Activated naive CD8-positive, alpha-beta T cell treated with anti-CD3 and anti-CD28 coated beads, Interleukin-2, amount 50 U/mL, for 16 hours (primary cell): ENCODE measurements at regions not wholly inside any gene's neighbourhood (a gene's known extent, or its start where the extent isn't known, plus 50 kb on each side); places are given as distances from the start of the nearest gene placed in this dataset.

ENCODE experiments used
- DNase-seq: peaks from one replicate; pipeline ENCODE4 v3.0.0-alpha.2; 2020; ENCODE audit warnings: low read depth, low spot score

- no peak for DNase-seq
These were observed 128.8 kb upstream of the TRIB2 start for GRCh38 chr2:12587729-12588522.

GRCh38 chr2:12588986-12589385 is 127.8 kb upstream of the TRIB2 start:
- no peak for DNase-seq

DNA sequence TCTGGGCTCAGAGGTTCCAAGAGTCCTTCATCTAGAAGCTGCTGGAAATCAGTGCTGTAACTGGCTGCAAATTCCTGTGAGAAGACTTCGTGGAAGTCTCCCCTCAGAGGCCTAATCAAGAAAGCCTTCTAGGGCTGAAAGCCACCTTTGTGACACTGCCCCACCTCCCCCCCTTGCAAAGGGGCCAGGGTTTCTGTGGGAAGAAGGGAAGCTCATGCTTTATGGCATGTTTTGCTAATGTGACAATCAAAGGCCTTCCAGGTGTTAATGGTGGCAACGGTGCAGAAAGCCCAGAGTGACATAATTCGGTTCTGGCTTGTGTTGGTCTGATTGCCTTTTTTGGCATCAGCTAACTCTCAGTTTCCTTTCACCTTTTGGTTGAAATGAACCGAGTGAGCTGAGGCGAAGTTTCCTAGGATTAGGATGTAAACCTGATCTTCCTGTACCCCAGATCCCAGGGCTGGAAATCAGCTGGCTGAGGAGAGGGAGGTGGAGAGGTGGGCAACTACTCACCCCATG is 126.9 kb upstream of the TRIB2 start:
- no peak for DNase-seq

- no peak for DNase-seq
These were observed 124.4 kb upstream of the TRIB2 start for GRCh38 chr2:12592296-12592695.

GRCh38 chr2:12594590-12594989 is 122.1 kb upstream of the TRIB2 start:
- DNase-seq: no peak

DNA sequence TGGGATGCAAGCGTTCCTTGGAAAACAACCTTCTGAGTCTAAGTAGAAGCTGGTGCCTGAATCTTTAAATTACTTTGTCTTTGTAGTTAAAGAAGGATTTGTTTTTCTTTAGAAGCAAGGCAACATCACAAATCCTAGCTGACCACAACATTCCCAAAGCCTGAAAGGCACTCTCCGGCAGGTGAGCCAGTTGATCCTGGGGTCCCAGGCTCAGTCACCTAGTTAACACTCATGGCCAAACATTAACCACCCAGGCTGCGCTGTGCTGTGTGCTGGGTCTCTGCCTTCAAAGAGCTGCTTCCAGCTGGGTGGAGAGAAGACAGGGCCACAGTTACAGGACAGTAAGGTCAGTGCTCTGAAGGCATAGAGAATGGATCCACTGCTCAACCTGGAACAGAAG is 120.0 kb upstream of the TRIB2 start:
- no peak for DNase-seq

DNA sequence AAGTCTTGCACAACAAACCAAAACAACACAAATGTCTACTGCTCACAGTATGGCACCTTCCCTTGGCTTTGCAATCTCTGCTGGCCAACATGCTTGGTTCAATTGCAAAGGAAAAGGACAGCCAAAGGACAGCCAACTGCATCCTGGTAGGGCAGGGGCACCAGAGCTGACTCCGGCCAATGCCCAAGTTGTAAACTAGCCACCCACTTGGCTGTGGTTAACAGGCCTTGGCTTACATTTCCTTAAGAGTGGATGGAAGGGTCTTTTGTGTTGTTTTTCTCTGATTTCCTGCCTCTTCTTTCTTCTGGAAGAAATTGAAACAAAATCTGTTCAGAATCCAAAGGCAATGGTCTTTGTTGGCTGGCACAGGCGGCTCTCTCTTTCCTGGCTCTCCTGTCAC is 119.1 kb upstream of the TRIB2 start:
- DNase-seq: no peak

DNA sequence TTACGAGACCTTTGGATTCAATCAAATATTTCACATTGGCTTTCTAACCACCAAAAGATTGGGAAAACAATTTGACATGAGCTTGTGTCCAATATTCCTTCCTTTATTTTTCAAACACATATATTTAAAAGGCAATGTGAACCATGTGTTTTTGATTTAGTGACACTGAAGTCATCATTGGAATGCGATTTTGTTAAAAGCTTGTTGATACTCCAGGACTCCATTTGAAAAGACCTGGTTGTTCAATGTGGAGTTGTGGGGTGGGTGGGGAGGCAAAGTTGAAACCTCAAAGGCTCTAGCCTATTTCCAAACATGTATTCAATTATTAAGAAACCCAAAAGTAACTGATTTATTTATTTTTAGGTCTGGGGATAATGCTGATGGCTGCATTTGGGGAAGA is 114.1 kb upstream of the TRIB2 start:
- no peak for DNase-seq

GRCh38 chr2:12603781-12604295 is 112.9 kb upstream of the TRIB2 start:
- DNase-seq: no peak

GRCh38 chr2:12604341-12604740 is 112.4 kb upstream of the TRIB2 start:
- no peak for DNase-seq

DNA sequence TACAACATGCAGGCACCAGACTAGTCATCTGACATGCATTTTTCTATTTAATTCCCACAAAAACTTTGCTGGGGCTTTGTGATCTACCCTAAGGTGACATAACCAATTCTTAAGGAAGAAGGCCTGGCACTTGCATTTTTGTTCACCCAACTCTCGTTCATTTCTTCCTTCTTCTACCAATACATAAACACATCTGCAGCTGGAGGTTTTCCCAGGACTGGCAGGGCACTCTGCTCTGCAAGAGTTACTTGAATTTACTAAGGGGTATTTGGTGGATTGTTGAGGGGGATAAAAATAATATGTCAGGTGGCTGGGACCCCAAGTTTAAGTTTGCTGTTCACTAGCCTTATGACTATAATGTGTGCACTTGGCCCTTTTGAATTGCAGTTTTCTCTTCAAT is 111.4 kb upstream of the TRIB2 start:
- no peak for DNase-seq

- DNase-seq: no peak
These were observed 110.8 kb upstream of the TRIB2 start for GRCh38 chr2:12605936-12606335.

GRCh38 chr2:12606472-12607000 is 110.2 kb upstream of the TRIB2 start:
- DNase-seq: no peak

DNA sequence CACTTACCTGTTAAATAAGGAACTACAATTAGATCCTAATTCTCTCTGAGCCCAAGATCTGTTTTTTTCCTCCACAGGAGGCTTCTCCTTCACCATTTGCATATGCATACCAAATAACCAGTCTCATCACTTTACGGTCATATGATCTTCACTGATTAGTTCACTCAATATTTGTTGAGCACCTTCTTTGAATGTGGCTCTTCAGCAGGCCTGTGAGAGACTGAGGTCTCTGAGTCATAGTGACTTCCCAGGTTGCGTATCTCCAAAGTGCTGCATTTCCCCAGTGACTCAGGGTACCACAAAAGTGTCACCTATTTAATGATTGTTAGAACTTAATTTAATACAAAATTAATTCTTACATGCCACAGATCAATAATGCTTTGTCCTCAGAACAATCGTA is 108.8 kb upstream of the TRIB2 start:
- DNase-seq: no peak

DNA sequence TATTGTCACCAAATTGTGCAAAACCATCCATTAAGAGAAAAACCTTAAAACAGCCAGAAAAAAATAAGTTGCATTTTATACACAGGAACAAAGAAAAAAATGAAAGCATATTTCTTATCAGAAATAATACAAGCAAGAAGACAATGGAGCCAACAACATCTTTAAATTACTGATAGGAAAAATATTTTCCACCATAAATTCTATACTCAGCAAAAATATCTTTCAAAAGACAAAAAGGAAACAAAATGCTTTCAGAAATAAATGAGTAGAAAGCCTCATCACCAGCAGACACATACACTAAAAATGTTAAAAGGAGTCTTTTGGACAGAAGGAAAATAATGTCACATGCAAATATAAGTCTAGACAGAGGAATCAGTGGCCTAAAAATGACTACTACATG is 106.4 kb upstream of the TRIB2 start:
- no peak for DNase-seq

- DNase-seq: no peak
These were observed 104.6 kb upstream of the TRIB2 start for GRCh38 chr2:12612168-12612567.

- DNase-seq: no peak
These were observed 104.1 kb upstream of the TRIB2 start for GRCh38 chr2:12612671-12613070.

GRCh38 chr2:12613137-12613835 is 103.5 kb upstream of the TRIB2 start:
- no peak for DNase-seq

GRCh38 chr2:12615509-12615908 is 101.2 kb upstream of the TRIB2 start:
- no peak for DNase-seq

- no peak for DNase-seq
These were observed 100.1 kb upstream of the TRIB2 start for GRCh38 chr2:12616456-12617156.

GRCh38 chr2:12617366-12617765 is 99.4 kb upstream of the TRIB2 start:
- no peak for DNase-seq

DNA sequence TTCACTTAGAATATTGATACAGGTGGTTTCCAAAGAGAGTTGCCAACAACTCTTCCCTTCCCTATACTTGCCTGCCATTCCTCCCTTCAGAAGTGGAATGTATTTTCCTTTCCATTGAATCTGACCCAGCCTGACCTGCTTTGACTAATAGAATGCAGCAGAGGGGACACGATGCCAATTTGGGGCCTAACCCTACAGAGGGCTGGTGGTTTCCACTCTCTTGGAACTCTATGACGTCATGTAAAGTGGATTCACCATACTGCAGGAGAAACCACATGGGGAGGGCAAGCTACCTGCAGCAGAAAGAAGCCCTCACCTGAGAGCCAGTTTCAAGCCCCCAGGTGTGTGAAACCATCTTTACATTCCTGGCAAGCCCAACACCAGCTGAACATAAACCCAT is 98.9 kb upstream of the TRIB2 start:
- no peak for DNase-seq
